Thyroid gland (tissue), 4 donors: ENCODE measurements at regions not wholly inside any gene's neighbourhood (a gene's known extent, or its start where the extent isn't known, plus 50 kb on each side); places are given as distances from the start of the nearest gene placed in this dataset.

Source experiments
- DNase-seq, 2 donors: peaks; one replicate each; pipeline ENCODE4 v3.0.0-alpha.2; 2019
- H3K27ac ChIP-seq, 3 donors: fragments of 200-600 bp; sonication (generic); 1 replicate in 2 of 3; 2 replicates in 1 of 3; pipeline ENCODE4 v1.5.1; 2016 to 2019; ENCODE audit warnings: mild to moderate bottlenecking in 1 of 3, moderate library complexity in 1 of 3
- H3K27me3 ChIP-seq: fragments of 200-600 bp; sonication (generic); one replicate; pipeline ENCODE4 v1.5.1; 2019
- H3K36me3 ChIP-seq, 2 donors: fragments of 200-600 bp; sonication (generic); one replicate each; pipeline ENCODE4 v1.5.1; 2016 to 2019
- H3K4me1 ChIP-seq, 2 donors: fragments of 200-600 bp; sonication (generic); one replicate each; pipeline ENCODE4 v1.5.1; 2017 to 2019
- H3K4me3 ChIP-seq, 3 donors: fragments of 200-600 bp; sonication (generic); replicated peaks in 1 of 3; 1 replicate in 2 of 3; 2 replicates in 1 of 3; pipeline ENCODE4 v1.5.1; 2016; ENCODE audit warnings: mild to moderate bottlenecking in 1 of 3
- H3K9me3 ChIP-seq: fragments of 200-600 bp; sonication (generic); one replicate; pipeline ENCODE4 v1.5.1; 2017
- CTCF ChIP-seq, 6 experiments: fragments of 200-600 bp in 3 of 6; fragments of 450-650 bp in 3 of 6; sonication (generic) in 3 of 6; IDR thresholded peaks; one replicate each; pipeline ENCODE4 v1.5.1; 2016 to 2019; ENCODE audit warnings: antibody characterized with exemption in 6 of 6, mild to moderate bottlenecking in 2 of 6, inconsistent platforms in 1 of 6, moderate library complexity in 1 of 6
- POLR2A ChIP-seq, 2 donors: fragments of 450-650 bp; IDR thresholded peaks; one replicate each; pipeline ENCODE4 v1.6.1; 2017; ENCODE audit warnings: antibody characterized with exemption in 2 of 2, mild to moderate bottlenecking in 2 of 2, moderate library complexity in 1 of 2
- WGBS, 2 donors: methylation state at CpG; one replicate each; pipeline ENCODE4 v1.1.5; 2017; 5-methylcytosine and 5-hydroxymethylcytosine counted together
- intact Hi-C: fragments of 100-400 bp; cut with DNase I; formaldehyde crosslinking; loops from one replicate; pipeline ENCODE4 v1.15.1; 2023

- 90 to 91% methylated on average over 4 of the region's 4 CpGs for WGBS, 2 donors
- TF ChIP-seq POLR2A (IDR thresholded peaks at IDR 0.05): no peak
- TF ChIP-seq CTCF (IDR thresholded peaks at IDR 0.05): no peak
- no peak for DNase-seq
Observed at GRCh38 chr13:50726164-50726563, 117.3 kb downstream of the DLEU7 start.

DNA sequence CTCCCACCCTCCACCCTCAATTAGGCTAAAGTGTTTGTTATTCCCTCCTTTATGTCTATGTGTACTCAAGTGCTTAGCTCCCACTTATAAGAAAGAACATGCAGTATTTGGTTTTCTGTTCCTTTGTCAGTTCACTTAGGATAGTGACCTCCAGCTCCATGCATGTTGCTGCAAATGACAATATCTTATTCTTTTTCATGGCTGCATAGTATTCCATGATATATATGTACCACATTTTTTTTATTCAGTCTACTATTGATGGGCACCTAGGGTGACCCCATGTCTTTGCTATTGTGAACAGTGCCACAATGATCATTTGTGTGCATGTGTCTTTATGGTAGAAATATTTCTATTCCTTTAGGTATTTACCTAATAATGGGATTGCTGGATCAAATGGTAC, 114.3 kb downstream of the DLEU7 start:
- Histone ChIP-seq H3K4me3 (no peak overlapping the region), H3K27me3 (no peaks in the 10 kb centered on the region), H3K9me3 (no peaks in the 10 kb centered on the region), H3K4me1 (no peaks in the 10 kb centered on the region), H3K36me3 (no peaks in the 10 kb centered on the region), H3K27ac (no peak overlapping the region)
- intact Hi-C loops: no loop called here
- TF ChIP-seq CTCF (IDR thresholded peaks at IDR 0.05): no peak
- TF ChIP-seq POLR2A (IDR thresholded peaks at IDR 0.05): no peak
- DNase-seq: no peak

More at GRCh38 chr13:50726164-50726563, 117.3 kb downstream of the DLEU7 start:
- no peak overlapping the region for H3K4me3 ChIP-seq
- no peaks in the 10 kb centered on the region for H3K36me3 ChIP-seq
- no peaks in the 10 kb centered on the region for H3K4me1 ChIP-seq
- intact Hi-C loops: no loop called here
- no peak overlapping the region for H3K27ac ChIP-seq
- H3K9me3 ChIP-seq: no peaks in the 10 kb centered on the region
- H3K27me3 ChIP-seq: no peaks in the 10 kb centered on the region

DNA sequence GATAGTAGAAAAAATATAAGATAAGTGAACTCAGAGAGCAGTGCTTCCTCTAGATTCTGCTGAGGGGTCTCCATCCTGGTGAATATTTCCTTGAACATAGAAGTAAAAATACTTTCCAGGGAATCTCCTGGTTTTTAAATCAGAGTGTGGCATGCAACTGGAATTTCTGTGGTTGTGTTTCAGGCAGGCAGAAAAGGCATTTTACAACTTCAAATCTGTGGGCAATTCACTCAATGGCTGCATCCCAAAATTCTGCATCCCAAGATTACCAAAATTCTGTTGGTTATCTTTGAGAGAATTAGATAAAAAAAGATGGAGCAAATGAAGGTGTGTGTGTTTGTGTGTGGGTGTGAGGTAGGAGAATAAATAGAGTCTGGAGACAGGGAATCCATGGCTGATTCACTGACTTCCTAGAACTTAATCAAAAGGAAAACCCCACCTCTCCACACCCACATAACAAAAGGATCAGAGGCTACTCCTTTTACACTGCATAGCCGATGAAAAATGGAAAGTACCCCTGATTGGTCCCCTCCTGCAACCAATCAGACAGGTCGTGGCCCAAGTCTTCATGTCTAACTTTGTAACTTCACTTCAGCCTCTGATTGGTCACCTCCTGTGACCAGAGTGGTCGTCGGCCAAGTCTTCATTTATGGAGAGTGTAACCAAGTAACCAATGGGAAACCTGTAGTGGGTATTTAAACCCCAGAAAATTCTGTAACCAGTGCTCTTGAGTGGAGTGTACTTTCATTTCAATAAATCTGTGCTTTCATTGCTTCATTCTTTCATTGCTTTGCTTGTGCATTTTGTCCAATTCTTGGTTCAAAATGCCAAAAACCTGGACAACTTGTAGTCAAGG, 112.8 kb downstream of the DLEU7 start:
- Histone ChIP-seq H3K4me3 (no peak overlapping the region), H3K4me1 (no peaks in the 10 kb centered on the region), H3K27me3 (no peaks in the 10 kb centered on the region), H3K36me3 (no peaks in the 10 kb centered on the region), H3K9me3 (no peaks in the 10 kb centered on the region), H3K27ac (no peak overlapping the region)
- DNase-seq: no peak
- intact Hi-C loops: no loop called here
- 94 to 95% methylated on average over 4 of the region's 4 CpGs for WGBS, 2 donors
- TF ChIP-seq CTCF (IDR thresholded peaks at IDR 0.05) (no peak), POLR2A (IDR thresholded peaks at IDR 0.05) (no peak)

- H3K4me1 ChIP-seq: no peaks in the 10 kb centered on the region
- TF ChIP-seq CTCF (IDR thresholded peaks at IDR 0.05) (no peak), POLR2A (IDR thresholded peaks at IDR 0.05) (no peak)
- no peaks in the 10 kb centered on the region for H3K27me3 ChIP-seq
- DNase-seq: peak in 1 of 2 donors; percentile 17
- no peaks in the 10 kb centered on the region for H3K9me3 ChIP-seq
- intact Hi-C loops: no loop called here
- no peak overlapping the region for H3K27ac ChIP-seq
- no peaks in the 10 kb centered on the region for H3K36me3 ChIP-seq
- H3K4me3 ChIP-seq: no peak overlapping the region
Observed at GRCh38 chr13:50731400-50731799, 112.1 kb downstream of the DLEU7 start.

DNA sequence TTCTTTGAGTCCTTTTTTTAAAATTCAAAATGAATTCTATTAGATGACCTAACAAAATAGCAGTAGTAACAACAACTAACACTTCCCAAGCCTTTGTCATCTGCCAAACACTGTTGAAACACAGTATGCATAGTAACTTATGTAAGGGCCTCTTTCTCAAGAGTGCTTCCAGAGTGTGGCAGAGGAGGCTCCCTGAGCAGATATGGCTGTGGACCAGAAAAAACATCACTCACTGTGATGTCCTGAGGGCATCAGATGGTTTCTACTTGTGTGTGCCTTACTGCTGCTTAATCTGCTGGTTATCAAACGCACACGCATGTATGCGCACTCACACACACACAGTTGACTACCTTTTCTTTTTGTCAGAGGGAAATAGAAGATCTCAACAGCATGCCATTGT, 110.8 kb downstream of the DLEU7 start:
- TF ChIP-seq CTCF (IDR thresholded peaks at IDR 0.05) (no peak), POLR2A (IDR thresholded peaks at IDR 0.05) (no peak)
- no peak overlapping the region for H3K27ac ChIP-seq
- H3K9me3 ChIP-seq: no peaks in the 10 kb centered on the region
- intact Hi-C loops: no loop called here
- H3K4me1 ChIP-seq: no peaks in the 10 kb centered on the region
- no peaks in the 10 kb centered on the region for H3K27me3 ChIP-seq
- H3K36me3 ChIP-seq: no peaks in the 10 kb centered on the region
- 70 to 84% methylated on average over 3 of the region's 3 CpGs for WGBS, 2 donors
- no peak overlapping the region for H3K4me3 ChIP-seq
- DNase-seq: no peak
